PC-3 (cell line): ENCODE measurements at regions not wholly inside any gene's neighbourhood (a gene's known extent, or its start where the extent isn't known, plus 50 kb on each side); places are given as distances from the start of the nearest gene placed in this dataset.

Experiments used
- ATAC-seq: fragments of 200-7000 bp; cut with Tn5 transposase; 2 replicates; pipeline ENCODE4 v1.9.1; 2020; ENCODE audit warnings: mild to moderate bottlenecking, moderate library complexity
- BruUV-seq: library from RNA; stranded (reverse); fragments of 400-500 nt; replicated peaks from 2 replicates; lab custom pipeline; 2021; lab: Mats Ljungman, UMichigan
- CTCF ChIA-PET: fragments of 300-600 bp; sonication (Branson Sonifier 250); formaldehyde crosslinking; loops from one replicate; lab custom pipeline; 2022; ENCODE audit warnings: antibody characterized with exemption; lab: Charles Lee
- POLR2A ChIA-PET: fragments of 300-600 bp; sonication (Branson Sonifier 250); formaldehyde crosslinking; loops from one replicate; lab custom pipeline; 2022; ENCODE audit warnings: antibody characterized with exemption; ENCODE audit not compliant: unreplicated experiment; lab: Charles Lee
- DNase-seq: peaks from one replicate; pipeline ENCODE4 v3.0.0-alpha.2; 2015
- H2AFZ ChIP-seq: fragments of 300-600 bp; sonication (generic); 2 replicates; pipeline ENCODE4 v1.6.0; 2016; ENCODE audit warnings: antibody characterized with exemption, low read length
- H3F3A ChIP-seq: fragments of 300-600 bp; sonication (generic); one replicate; pipeline ENCODE4 v1.6.0; 2017; ENCODE audit warnings: antibody characterized with exemption, low read length, control low read depth, mild to moderate bottlenecking; ENCODE audit not compliant: unreplicated experiment
- H3K27ac ChIP-seq: fragments of 300-600 bp; sonication (generic); 2 replicates; pipeline ENCODE4 v1.5.1; 2016; ENCODE audit warnings: mild to moderate bottlenecking, low read length
- H3K27me3 ChIP-seq: fragments of 300-600 bp; sonication (generic); 2 replicates; pipeline ENCODE4 v1.6.1; 2016; ENCODE audit warnings: low read length, mixed read lengths
- H3K36me3 ChIP-seq: fragments of 300-600 bp; sonication (generic); 2 replicates; pipeline ENCODE4 v1.6.1; 2016; ENCODE audit warnings: low read depth, mixed run types, low read length, mixed read lengths
- H3K4me1 ChIP-seq: fragments of 300-600 bp; sonication (generic); 2 replicates; pipeline ENCODE4 v1.5.1; 2016; ENCODE audit warnings: low read length; ENCODE audit not compliant: insufficient read depth
- H3K4me2 ChIP-seq: fragments of 300-600 bp; sonication (generic); 2 replicates; pipeline ENCODE4 v1.6.0; 2016; ENCODE audit warnings: low read length
- H3K4me3 ChIP-seq: fragments of 300-600 bp; sonication (generic); 2 replicates; pipeline ENCODE4 v1.5.1; 2016; ENCODE audit warnings: mild to moderate bottlenecking, low read length, mixed read lengths
- H3K79me2 ChIP-seq: fragments of 300-600 bp; sonication (generic); 2 replicates; pipeline ENCODE4 v1.6.1; 2017; ENCODE audit warnings: low read length, mixed read lengths
- H3K9ac ChIP-seq: fragments of 300-600 bp; sonication (generic); 2 replicates; pipeline ENCODE4 v1.6.0; 2016; ENCODE audit warnings: mild to moderate bottlenecking, low read length
- H3K9me2 ChIP-seq: fragments of 300-600 bp; sonication (generic); replicated peaks from 2 replicates; pipeline ENCODE4 v1.6.1; 2016; ENCODE audit warnings: mixed run types, low read length, mixed read lengths
- H3K9me3 ChIP-seq: fragments of 300-600 bp; sonication (generic); 2 replicates; pipeline ENCODE4 v1.6.1; 2016; ENCODE audit warnings: low read length, mixed read lengths
- H4K20me1 ChIP-seq: fragments of 300-600 bp; sonication (generic); 2 replicates; pipeline ENCODE4 v1.6.1; 2016; ENCODE audit warnings: low read length, mixed read lengths
- EZH2 ChIP-seq: fragments of 300-600 bp; sonication (generic); IDR thresholded peaks from one replicate; pipeline ENCODE4 v1.6.1; 2017; ENCODE audit warnings: antibody characterized with exemption, mild to moderate bottlenecking, low read length; ENCODE audit not compliant: unreplicated experiment
- EZH2phosphoT487 ChIP-seq: fragments of 300-600 bp; sonication (generic); IDR thresholded peaks from 2 replicates; pipeline ENCODE4 v1.6.1; 2018; ENCODE audit warnings: mild to moderate bottlenecking, antibody characterized with exemption, low read length, borderline replicate concordance
- intact Hi-C: fragments of 100-400 bp; cut with micrococcal nuclease; formaldehyde crosslinking; loops from 2 replicates; pipeline ENCODE4 v1.9.0; 2023
- TF ChIP-seq, protein P1 (sequence below): fragments of 300-600 bp; sonication (generic); conservative IDR thresholded peaks from 2 replicates; pipeline ENCODE4 v1.5.1; 2017; ENCODE audit warnings: antibody characterized with exemption, low read depth, mild to moderate bottlenecking, low read length

DNA sequence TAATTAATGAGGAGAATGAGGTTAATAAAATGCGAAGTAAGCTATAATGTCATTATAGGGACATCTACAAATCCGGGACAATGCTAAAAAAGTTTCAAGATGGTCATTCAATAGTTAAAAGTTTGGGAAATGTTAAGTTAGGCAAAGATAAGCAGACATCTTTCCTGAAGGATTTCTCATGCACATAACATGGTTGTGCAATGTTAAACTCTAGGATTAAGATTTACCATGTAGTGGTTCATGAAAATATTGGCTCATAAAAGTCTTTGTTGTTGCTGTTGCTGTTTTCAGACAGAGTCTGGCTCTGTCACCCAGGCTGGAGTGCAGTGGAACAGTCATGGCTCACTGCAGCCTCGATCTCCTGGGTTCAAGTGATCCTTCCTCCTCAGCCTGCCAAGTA, 751.5 kb upstream of the CCDC179 start:
- Histone ChIP-seq H2AFZ (no peak overlapping the region), H4K20me1 (no peaks in the 10 kb centered on the region), H3K79me2 (no peaks in the 10 kb centered on the region), H3K9me2 (no peaks in the 10 kb centered on the region), H3F3A (no peaks in the 10 kb centered on the region), H3K4me2 (no peak overlapping the region), H3K36me3 (no peaks in the 10 kb centered on the region), H3K9ac (no peak overlapping the region), H3K4me3 (no peak overlapping the region), H3K27me3 (no peaks in the 10 kb centered on the region), H3K4me1 (no peaks in the 10 kb centered on the region), H3K27ac (no peak overlapping the region), H3K9me3 (no peaks in the 10 kb centered on the region)
- TF ChIP-seq EZH2 = no peak
- TF ChIP-seq EZH2phosphoT487 = no peak
- TF ChIP-seq, protein P1, sequence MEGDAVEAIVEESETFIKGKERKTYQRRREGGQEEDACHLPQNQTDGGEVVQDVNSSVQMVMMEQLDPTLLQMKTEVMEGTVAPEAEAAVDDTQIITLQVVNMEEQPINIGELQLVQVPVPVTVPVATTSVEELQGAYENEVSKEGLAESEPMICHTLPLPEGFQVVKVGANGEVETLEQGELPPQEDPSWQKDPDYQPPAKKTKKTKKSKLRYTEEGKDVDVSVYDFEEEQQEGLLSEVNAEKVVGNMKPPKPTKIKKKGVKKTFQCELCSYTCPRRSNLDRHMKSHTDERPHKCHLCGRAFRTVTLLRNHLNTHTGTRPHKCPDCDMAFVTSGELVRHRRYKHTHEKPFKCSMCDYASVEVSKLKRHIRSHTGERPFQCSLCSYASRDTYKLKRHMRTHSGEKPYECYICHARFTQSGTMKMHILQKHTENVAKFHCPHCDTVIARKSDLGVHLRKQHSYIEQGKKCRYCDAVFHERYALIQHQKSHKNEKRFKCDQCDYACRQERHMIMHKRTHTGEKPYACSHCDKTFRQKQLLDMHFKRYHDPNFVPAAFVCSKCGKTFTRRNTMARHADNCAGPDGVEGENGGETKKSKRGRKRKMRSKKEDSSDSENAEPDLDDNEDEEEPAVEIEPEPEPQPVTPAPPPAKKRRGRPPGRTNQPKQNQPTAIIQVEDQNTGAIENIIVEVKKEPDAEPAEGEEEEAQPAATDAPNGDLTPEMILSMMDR = no peak
- CTCF ChIA-PET = no interaction called here
- no peak for ATAC-seq
- intact Hi-C loops = no loop called here
- DNase-seq = no peak
- no TSS peak for BruUV-seq
- POLR2A ChIA-PET = no interaction called here

DNA sequence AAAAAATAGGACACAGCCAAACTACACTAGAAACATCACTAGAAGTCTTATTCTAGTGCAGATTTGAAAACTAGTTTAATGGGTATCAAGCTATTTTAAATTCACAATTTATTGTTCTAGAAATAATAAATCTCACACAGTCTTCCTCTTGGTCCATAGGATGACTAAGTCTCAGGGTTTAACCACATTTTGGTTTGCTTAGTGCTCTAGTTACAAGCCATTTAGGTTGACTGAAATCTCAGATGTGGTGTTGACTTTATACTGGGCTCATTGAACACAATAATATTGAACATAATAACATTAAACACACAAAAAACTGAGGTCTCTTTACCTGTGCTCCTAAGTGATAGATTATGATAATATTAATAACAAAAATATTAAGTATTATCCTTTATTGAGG, 760.3 kb upstream of the CCDC179 start:
- no peaks in the 10 kb centered on the region for H4K20me1 ChIP-seq
- intact Hi-C loops = no loop called here

DNA sequence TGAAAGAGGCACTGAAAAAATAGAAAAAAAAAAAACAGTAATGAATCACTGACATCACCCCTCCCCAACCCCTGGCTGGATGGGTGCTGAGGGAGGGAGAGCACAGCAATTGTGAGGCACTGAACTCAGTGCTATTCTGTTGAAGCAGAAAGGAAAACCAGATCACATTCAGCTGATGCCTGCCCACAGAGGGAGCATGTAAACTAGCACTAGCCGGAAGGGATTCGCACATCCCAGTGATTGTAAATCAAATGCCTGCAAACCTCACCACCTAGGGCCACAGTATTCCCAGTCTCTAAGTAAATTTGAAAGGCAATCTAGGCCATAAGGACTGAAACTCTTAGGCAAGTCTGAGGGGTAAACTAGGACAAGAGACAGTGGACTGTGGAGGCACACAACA, 772.0 kb upstream of the CCDC179 start:
- H3K4me2 ChIP-seq = no peak overlapping the region
- no peaks in the 10 kb centered on the region for H3F3A ChIP-seq
- H2AFZ ChIP-seq = no peak overlapping the region
- no peak for ATAC-seq
- H3K9me3 ChIP-seq = no peaks in the 10 kb centered on the region
- no peaks in the 10 kb centered on the region for H4K20me1 ChIP-seq
- no peak overlapping the region for H3K4me3 ChIP-seq
- intact Hi-C loops = no loop called here
- BruUV-seq = no TSS peak
- H3K9me2 ChIP-seq = no peaks in the 10 kb centered on the region
- H3K79me2 ChIP-seq = no peaks in the 10 kb centered on the region
- no peak for DNase-seq
- H3K4me1 ChIP-seq = no peaks in the 10 kb centered on the region
- POLR2A ChIA-PET = no interaction called here
- no peak overlapping the region for H3K27ac ChIP-seq
- CTCF ChIA-PET = no interaction called here
- H3K27me3 ChIP-seq = no peaks in the 10 kb centered on the region
- no peaks in the 10 kb centered on the region for H3K36me3 ChIP-seq
- H3K9ac ChIP-seq = no peak overlapping the region
- TF ChIP-seq, protein P1 = no peak
- TF ChIP-seq EZH2 = no peak
- no peak for TF ChIP-seq EZH2phosphoT487

More for the DNA sequence above, 760.3 kb upstream of the CCDC179 start:
- Histone ChIP-seq H3K9ac (no peak overlapping the region), H3K4me2 (no peak overlapping the region), H3K4me3 (no peak overlapping the region), H3K4me1 (no peaks in the 10 kb centered on the region), H2AFZ (no peak overlapping the region), H3K9me3 (no peaks in the 10 kb centered on the region), H3F3A (no peaks in the 10 kb centered on the region), H3K36me3 (no peaks in the 10 kb centered on the region), H3K9me2 (no peaks in the 10 kb centered on the region), H3K79me2 (no peaks in the 10 kb centered on the region), H3K27ac (no peak overlapping the region), H3K27me3 (no peaks in the 10 kb centered on the region)
- DNase-seq = peak; percentile 21
- ATAC-seq = peak; percentile 72
- TF ChIP-seq, protein P1 = no peak
- TF ChIP-seq EZH2 = no peak
- ChIA-PET POLR2A (no interaction called here), CTCF (no interaction called here)
- BruUV-seq = no TSS peak
